ENCODE measurements at regions not wholly inside any gene's neighbourhood (a gene's known extent, or its start where the extent isn't known, plus 50 kb on each side); places are given as distances from the start of the nearest gene placed in this dataset.

- peak; percentile 60 for DNase-seq (ENCODE audit: low read depth)
- no peak for TF ChIP-seq CTCF (IDR thresholded peaks at IDR 0.05; ENCODE audit: insufficient read depth, low read length)
- no peak overlapping the region for H3K4me3 ChIP-seq (ENCODE audit: low read depth, low read length)
These were observed 131.9 kb downstream of the HLX start for GRCh38 chr1:221011145-221011544.

- H3K4me3 ChIP-seq (ENCODE audit: low read depth, low read length): no peak overlapping the region
- no peak for DNase-seq (ENCODE audit: low read depth)
- no peak for TF ChIP-seq CTCF (IDR thresholded peaks at IDR 0.05; ENCODE audit: insufficient read depth, low read length)
These were observed 132.9 kb downstream of the HLX start for GRCh38 chr1:221012120-221012519.

GRCh38 chr1:221013691-221014660 lies 134.7 kb downstream of the HLX start:
- no peak for TF ChIP-seq CTCF (IDR thresholded peaks at IDR 0.05; ENCODE audit: insufficient read depth, low read length)
- peak; percentile 70 for DNase-seq (ENCODE audit: low read depth)
- no peak overlapping the region for H3K4me3 ChIP-seq (ENCODE audit: low read depth, low read length)

GRCh38 chr1:221015159-221015790 lies 136.0 kb downstream of the HLX start:
- H3K4me3 ChIP-seq (ENCODE audit: low read depth, low read length): no peak overlapping the region
- no peak for DNase-seq (ENCODE audit: low read depth)
- no peak for TF ChIP-seq CTCF (IDR thresholded peaks at IDR 0.05; ENCODE audit: insufficient read depth, low read length)

GRCh38 chr1:221016751-221017150 lies 137.5 kb downstream of the HLX start:
- no peak overlapping the region for H3K4me3 ChIP-seq (ENCODE audit: low read depth, low read length)
- DNase-seq (ENCODE audit: low read depth): no peak
- TF ChIP-seq CTCF (IDR thresholded peaks at IDR 0.05; ENCODE audit: insufficient read depth, low read length): no peak

- no peak for TF ChIP-seq CTCF (IDR thresholded peaks at IDR 0.05; ENCODE audit: insufficient read depth, low read length)
These were observed 139.2 kb downstream of the HLX start for GRCh38 chr1:221018414-221018813.

More at GRCh38 chr1:221018414-221018813, 139.2 kb downstream of the HLX start:
- no peak overlapping the region for H3K4me3 ChIP-seq (ENCODE audit: low read depth, low read length)
- DNase-seq (ENCODE audit: low read depth): no peak

Measured in fibroblast of the aortic adventitia (primary cell).